ENCODE measurements at regions not wholly inside any gene's neighbourhood (a gene's known extent, or its start where the extent isn't known, plus 50 kb on each side); places are given as distances from the start of the nearest gene placed in this dataset.
"Not testable (repeated sequence)": the region's sequence is repeated elsewhere in the genome, so short reads cannot be mapped to it uniquely, and the experiment has no call there.

DNA sequence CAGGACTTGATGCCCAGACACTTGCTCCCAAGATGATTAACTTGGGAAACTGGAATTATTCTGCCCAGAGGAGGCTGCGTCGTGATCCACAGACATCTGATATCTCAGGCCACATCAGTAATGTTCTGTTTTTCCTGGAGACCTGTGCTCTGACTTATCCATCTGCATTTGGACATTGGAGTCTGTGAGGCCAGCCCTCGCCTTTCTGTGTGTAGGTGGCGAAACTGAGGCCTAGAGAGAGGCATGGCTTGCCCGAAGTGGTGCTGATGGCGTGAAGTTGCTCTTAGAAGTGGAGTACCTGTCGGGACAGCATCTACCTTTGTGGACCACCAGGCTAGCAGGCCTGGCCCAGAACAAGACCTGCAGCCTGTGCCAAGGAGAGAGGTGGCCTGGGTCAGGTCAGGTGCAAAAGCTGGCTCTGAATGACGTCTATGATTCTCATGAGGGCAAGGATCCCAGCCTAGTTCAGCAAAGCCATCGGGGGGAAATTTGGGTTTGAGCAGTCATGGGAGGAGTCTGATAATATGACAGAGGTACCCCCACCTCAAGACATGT lies 186.8 kb upstream of the ZNF469 start:
- Mint-ChIP-seq H3K9me3 (ENCODE audit: unreplicated experiment) (no peaks in the 10 kb centered on the region), H3K27me3 (ENCODE audit: unreplicated experiment) (peaks cover 2% of the 10 kb centered on the region), H3K4me1 (ENCODE audit: unreplicated experiment) (no peaks in the 10 kb centered on the region), H3K4me3 (ENCODE audit: unreplicated experiment) (no peak overlapping the region), H3K36me3 (ENCODE audit: low read depth, unreplicated experiment) (peaks cover 4% of the 10 kb centered on the region), H3K27ac (ENCODE audit: unreplicated experiment) (no peak overlapping the region)
- DNase-seq (ENCODE audit: low spot score), result no peak
- no peak for TF ChIP-seq CTCF (IDR thresholded peaks at IDR 0.05; ENCODE audit: unreplicated experiment)

GRCh38 chr16:88196471-88197400 lies 186.0 kb upstream of the ZNF469 start:
- Mint-ChIP-seq H3K9me3 (ENCODE audit: unreplicated experiment) (no peaks in the 10 kb centered on the region), H3K36me3 (ENCODE audit: low read depth, unreplicated experiment) (peaks cover 4% of the 10 kb centered on the region), H3K27me3 (ENCODE audit: unreplicated experiment) (peaks cover 2% of the 10 kb centered on the region), H3K27ac (ENCODE audit: unreplicated experiment) (no peak overlapping the region), H3K4me1 (ENCODE audit: unreplicated experiment) (no peaks in the 10 kb centered on the region), H3K4me3 (ENCODE audit: unreplicated experiment) (no peak overlapping the region)
- DNase-seq (ENCODE audit: low spot score), result no peak
- TF ChIP-seq CTCF (IDR thresholded peaks at IDR 0.05; ENCODE audit: unreplicated experiment), result no peak

- DNase-seq (ENCODE audit: low spot score), result no peak
- no peaks in the 10 kb centered on the region for H3K9me3 Mint-ChIP-seq (ENCODE audit: unreplicated experiment)
- no peaks in the 10 kb centered on the region for H3K4me1 Mint-ChIP-seq (ENCODE audit: unreplicated experiment)
- TF ChIP-seq CTCF (IDR thresholded peaks at IDR 0.05; ENCODE audit: unreplicated experiment), result no peak
- peaks cover under 1% of the 10 kb centered on the region for H3K36me3 Mint-ChIP-seq (ENCODE audit: low read depth, unreplicated experiment)
- no peaks in the 10 kb centered on the region for H3K27me3 Mint-ChIP-seq (ENCODE audit: unreplicated experiment)
- no peak overlapping the region for H3K4me3 Mint-ChIP-seq (ENCODE audit: unreplicated experiment)
- no peak overlapping the region for H3K27ac Mint-ChIP-seq (ENCODE audit: unreplicated experiment)
These were observed 185.0 kb upstream of the ZNF469 start for GRCh38 chr16:88197481-88198456.

DNA sequence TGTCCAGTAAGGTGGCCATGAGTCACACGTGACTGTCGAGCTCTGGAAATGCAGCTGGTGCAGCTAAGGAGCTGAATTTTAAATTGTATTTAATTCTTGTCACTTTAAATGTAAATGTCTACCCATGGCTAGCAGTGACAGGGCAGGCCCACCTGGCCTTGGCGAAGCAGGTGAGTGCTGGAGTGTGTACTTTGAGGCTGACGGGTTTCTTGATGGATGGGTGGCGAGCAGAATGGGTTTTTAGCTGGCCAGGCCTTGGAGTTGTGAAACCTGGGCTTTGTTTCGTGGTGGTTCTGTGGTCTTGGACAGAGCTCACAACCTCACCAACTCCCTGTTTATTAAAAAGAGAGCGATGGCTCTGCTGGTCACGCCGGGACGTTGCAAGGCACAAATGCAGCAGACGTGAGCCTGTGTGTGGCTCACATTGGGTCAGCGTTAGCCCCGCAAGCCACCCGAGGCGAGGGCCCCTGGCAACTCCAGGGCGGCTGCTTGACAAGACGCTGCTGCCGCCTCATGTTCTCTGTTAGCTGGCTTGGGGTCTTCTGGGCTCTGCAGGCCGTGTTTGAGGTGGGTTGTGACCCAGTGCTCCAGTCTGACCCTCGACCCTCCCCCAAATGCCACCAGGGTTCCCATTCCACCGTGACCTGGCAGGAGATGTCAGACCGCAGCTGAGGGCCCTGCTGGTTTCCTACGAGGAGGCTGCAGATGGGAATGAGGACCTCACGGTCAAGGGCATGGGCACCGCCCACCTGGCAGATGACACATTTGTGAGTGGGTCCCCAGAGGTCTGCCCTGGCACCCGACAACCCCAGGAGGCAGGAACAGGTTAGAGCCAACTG lies 184.1 kb upstream of the ZNF469 start:
- H3K27me3 Mint-ChIP-seq (ENCODE audit: unreplicated experiment); H3K9me3 Mint-ChIP-seq (ENCODE audit: unreplicated experiment); H3K4me1 Mint-ChIP-seq (ENCODE audit: unreplicated experiment); DNase-seq (ENCODE audit: low spot score); H3K36me3 Mint-ChIP-seq (ENCODE audit: low read depth, unreplicated experiment); H3K27ac Mint-ChIP-seq (ENCODE audit: unreplicated experiment); H3K4me3 Mint-ChIP-seq (ENCODE audit: unreplicated experiment): not testable (repeated sequence)

DNA sequence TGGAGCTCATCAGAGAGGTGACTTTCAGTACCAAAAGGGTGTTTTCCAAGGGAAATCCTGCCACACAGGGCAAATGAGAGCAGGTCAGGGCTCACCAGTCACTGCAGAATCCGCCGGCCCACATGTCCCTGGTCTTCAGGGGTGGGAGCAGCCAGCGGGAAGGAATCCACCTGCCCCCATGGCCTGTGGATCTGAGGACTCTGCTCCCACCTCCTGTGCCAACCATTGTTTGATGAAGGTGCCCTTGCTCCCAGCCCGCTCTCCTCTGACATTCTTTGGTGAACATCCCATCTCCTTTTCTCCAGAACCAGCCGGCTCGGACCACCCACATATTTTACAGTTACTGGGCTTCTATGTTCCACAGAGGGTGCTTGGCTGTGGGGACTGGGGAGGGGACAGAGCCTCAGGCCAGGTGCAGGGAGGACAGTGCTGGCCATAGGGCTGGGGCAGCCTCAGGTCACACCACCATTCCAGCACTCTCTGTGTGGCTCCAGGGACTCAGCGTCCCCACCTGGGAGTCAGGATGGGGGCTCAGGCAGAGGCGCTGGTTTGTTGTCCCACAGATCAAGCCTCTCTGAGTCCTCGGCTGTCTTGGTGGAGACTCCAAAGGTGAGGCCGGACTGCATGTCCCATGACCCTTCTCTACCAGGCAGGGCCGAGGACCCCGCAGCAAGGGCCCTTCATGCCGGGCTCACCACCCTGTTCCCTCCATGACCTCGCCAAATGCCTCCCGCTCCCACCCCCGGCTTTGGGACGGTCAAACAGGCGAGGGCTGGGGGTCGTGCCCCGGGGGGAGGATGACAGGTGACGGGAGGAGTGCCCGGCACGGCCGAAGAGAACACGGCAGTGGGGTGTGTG lies 183.2 kb upstream of the ZNF469 start:
- H3K27me3 Mint-ChIP-seq (ENCODE audit: unreplicated experiment); DNase-seq (ENCODE audit: low spot score); H3K4me3 Mint-ChIP-seq (ENCODE audit: unreplicated experiment); H3K9me3 Mint-ChIP-seq (ENCODE audit: unreplicated experiment); H3K36me3 Mint-ChIP-seq (ENCODE audit: low read depth, unreplicated experiment); H3K27ac Mint-ChIP-seq (ENCODE audit: unreplicated experiment); H3K4me1 Mint-ChIP-seq (ENCODE audit: unreplicated experiment): not testable (repeated sequence)

- H3K27ac Mint-ChIP-seq (ENCODE audit: unreplicated experiment), result not testable (repeated sequence)
These were observed 182.4 kb upstream of the ZNF469 start for GRCh38 chr16:88200154-88200895.

More at GRCh38 chr16:88200154-88200895, 182.4 kb upstream of the ZNF469 start:
- H3K9me3 Mint-ChIP-seq (ENCODE audit: unreplicated experiment); H3K36me3 Mint-ChIP-seq (ENCODE audit: low read depth, unreplicated experiment); H3K4me1 Mint-ChIP-seq (ENCODE audit: unreplicated experiment); DNase-seq (ENCODE audit: low spot score); H3K4me3 Mint-ChIP-seq (ENCODE audit: unreplicated experiment); H3K27me3 Mint-ChIP-seq (ENCODE audit: unreplicated experiment): not testable (repeated sequence)
